Nephron progenitor cell (in vitro differentiated cells): ENCODE measurements at regions not wholly inside any gene's neighbourhood (a gene's known extent, or its start where the extent isn't known, plus 50 kb on each side); places are given as distances from the start of the nearest gene placed in this dataset.

Experiments
- DNase-seq: peaks from one replicate; pipeline ENCODE4 v3.0.0; 2021
- H3K27ac Mint-ChIP-seq: 2 replicates; pipeline ENCODE4 v1.8.0; 2021; ENCODE audit warnings: mild to moderate bottlenecking, moderate library complexity, mixed read lengths
- H3K27me3 Mint-ChIP-seq: 2 replicates; pipeline ENCODE4 v1.8.0; 2021; ENCODE audit warnings: mild to moderate bottlenecking, low read depth, mixed read lengths; ENCODE audit not compliant: poor library complexity
- H3K36me3 Mint-ChIP-seq: 2 replicates; pipeline ENCODE4 v1.8.0; 2021; ENCODE audit warnings: low read depth, mixed read lengths
- H3K4me1 Mint-ChIP-seq: 2 replicates; pipeline ENCODE4 v1.8.0; 2021; ENCODE audit warnings: mixed read lengths
- H3K4me3 Mint-ChIP-seq: 2 replicates; pipeline ENCODE4 v1.8.0; 2021; ENCODE audit warnings: mild to moderate bottlenecking, moderate library complexity, mixed read lengths
- H3K9me3 Mint-ChIP-seq: 2 replicates; pipeline ENCODE4 v1.8.0; 2021; ENCODE audit warnings: mild to moderate bottlenecking, moderate library complexity, mixed read lengths
- TF ChIP-seq, protein P1 (sequence below): fragments of 200-600 bp; sonication (generic); IDR thresholded peaks from 2 replicates; pipeline ENCODE4 v1.5.0; 2021; ENCODE audit warnings: antibody characterized with exemption

DNA sequence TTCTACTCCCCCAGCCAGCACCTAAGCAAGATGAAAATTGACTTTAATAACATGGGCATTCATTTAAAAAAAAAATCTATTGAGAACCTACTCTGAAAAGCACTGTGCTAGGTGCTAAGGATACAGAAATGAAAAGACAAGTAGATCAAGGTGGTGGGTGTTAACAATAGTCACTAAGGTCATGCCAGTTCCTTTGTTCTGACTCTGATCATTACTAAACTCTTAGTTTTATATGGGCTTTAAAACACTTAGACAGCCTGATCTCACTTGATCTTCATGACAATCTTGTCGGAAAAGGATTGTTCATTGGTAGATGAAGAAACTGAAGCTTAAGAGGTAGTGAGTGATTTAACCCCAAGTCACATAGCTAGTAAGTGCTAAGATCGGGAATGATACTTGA is 285.7 kb upstream of the PRDM1 start:
- no peak for DNase-seq
- TF ChIP-seq, protein P1, sequence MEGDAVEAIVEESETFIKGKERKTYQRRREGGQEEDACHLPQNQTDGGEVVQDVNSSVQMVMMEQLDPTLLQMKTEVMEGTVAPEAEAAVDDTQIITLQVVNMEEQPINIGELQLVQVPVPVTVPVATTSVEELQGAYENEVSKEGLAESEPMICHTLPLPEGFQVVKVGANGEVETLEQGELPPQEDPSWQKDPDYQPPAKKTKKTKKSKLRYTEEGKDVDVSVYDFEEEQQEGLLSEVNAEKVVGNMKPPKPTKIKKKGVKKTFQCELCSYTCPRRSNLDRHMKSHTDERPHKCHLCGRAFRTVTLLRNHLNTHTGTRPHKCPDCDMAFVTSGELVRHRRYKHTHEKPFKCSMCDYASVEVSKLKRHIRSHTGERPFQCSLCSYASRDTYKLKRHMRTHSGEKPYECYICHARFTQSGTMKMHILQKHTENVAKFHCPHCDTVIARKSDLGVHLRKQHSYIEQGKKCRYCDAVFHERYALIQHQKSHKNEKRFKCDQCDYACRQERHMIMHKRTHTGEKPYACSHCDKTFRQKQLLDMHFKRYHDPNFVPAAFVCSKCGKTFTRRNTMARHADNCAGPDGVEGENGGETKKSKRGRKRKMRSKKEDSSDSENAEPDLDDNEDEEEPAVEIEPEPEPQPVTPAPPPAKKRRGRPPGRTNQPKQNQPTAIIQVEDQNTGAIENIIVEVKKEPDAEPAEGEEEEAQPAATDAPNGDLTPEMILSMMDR, result no peak
- H3K27ac Mint-ChIP-seq, result no peak overlapping the region
- no peaks in the 10 kb centered on the region for H3K36me3 Mint-ChIP-seq
- H3K27me3 Mint-ChIP-seq, result no peaks in the 10 kb centered on the region
- no peak overlapping the region for H3K4me3 Mint-ChIP-seq
- H3K9me3 Mint-ChIP-seq, result peaks cover 3% of the 10 kb centered on the region
- peaks cover 21% of the 10 kb centered on the region for H3K4me1 Mint-ChIP-seq

- Mint-ChIP-seq H3K4me1 (peaks cover 32% of the 10 kb centered on the region), H3K27ac (no peak overlapping the region), H3K27me3 (no peaks in the 10 kb centered on the region), H3K9me3 (peaks cover 3% of the 10 kb centered on the region), H3K36me3 (no peaks in the 10 kb centered on the region), H3K4me3 (no peak overlapping the region)
- TF ChIP-seq, protein P1, result no peak
- no peak for DNase-seq
Measured at GRCh38 chr6:105799056-105799455, 287.1 kb upstream of the PRDM1 start.

GRCh38 chr6:105797983-105798453 is 288.1 kb upstream of the PRDM1 start:
- Mint-ChIP-seq H3K36me3 (no peaks in the 10 kb centered on the region), H3K4me1 (peaks cover 40% of the 10 kb centered on the region), H3K27ac (no peak overlapping the region), H3K9me3 (peaks cover 3% of the 10 kb centered on the region), H3K27me3 (no peaks in the 10 kb centered on the region), H3K4me3 (no peak overlapping the region)
- no peak for DNase-seq
- TF ChIP-seq, protein P1, result no peak

- H3K27ac Mint-ChIP-seq, result no peak overlapping the region
- no peaks in the 10 kb centered on the region for H3K27me3 Mint-ChIP-seq
- H3K36me3 Mint-ChIP-seq, result no peaks in the 10 kb centered on the region
- H3K9me3 Mint-ChIP-seq, result peaks cover 3% of the 10 kb centered on the region
- TF ChIP-seq, protein P1, result no peak
- no peak overlapping the region for H3K4me3 Mint-ChIP-seq
- DNase-seq, result no peak
- peaks cover 45% of the 10 kb centered on the region for H3K4me1 Mint-ChIP-seq
Measured at GRCh38 chr6:105797286-105797979, 288.7 kb upstream of the PRDM1 start.

DNA sequence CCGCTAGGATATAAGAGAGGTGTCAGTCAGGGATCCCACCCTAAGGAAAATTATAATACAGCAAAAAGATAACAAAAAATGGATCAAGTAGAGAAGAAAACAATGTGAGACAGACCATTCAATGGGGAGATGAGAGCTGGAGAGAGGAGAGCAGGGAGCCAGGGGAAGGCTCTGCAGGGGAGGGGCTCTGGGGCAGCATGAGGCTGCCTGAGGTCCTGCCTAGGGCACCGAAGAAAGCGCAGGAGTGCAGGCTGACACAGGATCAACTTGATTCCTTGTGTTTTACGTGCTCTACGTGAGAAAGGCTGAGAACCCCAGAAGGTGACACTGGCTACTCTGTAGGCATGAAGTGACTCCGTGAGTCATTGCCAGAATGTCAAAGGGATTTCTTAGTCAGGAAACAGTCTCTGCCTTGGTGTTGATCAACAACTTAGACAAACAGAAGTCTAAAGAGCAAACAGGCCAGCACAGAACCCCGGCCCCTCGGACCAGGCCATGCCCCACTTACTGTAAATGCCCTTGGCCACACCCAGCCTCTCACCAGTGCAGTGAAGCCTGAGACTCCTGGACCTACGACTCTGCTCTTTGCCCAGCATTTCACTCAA is 290.1 kb upstream of the PRDM1 start:
- no peak for DNase-seq
- peaks cover 55% of the 10 kb centered on the region for H3K4me1 Mint-ChIP-seq
- no peaks in the 10 kb centered on the region for H3K36me3 Mint-ChIP-seq
- H3K4me3 Mint-ChIP-seq, result no peak overlapping the region
- TF ChIP-seq, protein P1, result no peak
- no peak overlapping the region for H3K27ac Mint-ChIP-seq
- H3K9me3 Mint-ChIP-seq, result no peaks in the 10 kb centered on the region
- peaks cover 4% of the 10 kb centered on the region for H3K27me3 Mint-ChIP-seq

GRCh38 chr6:105795366-105795765 is 290.8 kb upstream of the PRDM1 start:
- Mint-ChIP-seq H3K4me3 (no peak overlapping the region), H3K27ac (no peak overlapping the region), H3K9me3 (no peaks in the 10 kb centered on the region), H3K4me1 (peaks cover 58% of the 10 kb centered on the region), H3K27me3 (peaks cover 4% of the 10 kb centered on the region), H3K36me3 (no peaks in the 10 kb centered on the region)
- TF ChIP-seq, protein P1, result no peak
- DNase-seq, result no peak
